NCI-H2227 treated with DMSO at 0.1 percent for 48 hours (cell line): ENCODE measurements at regions not wholly inside any gene's neighbourhood (a gene's known extent, or its start where the extent isn't known, plus 50 kb on each side); places are given as distances from the start of the nearest gene placed in this dataset.
A peak's percentile ranks its signal among the peaks of the same experiment; 100 is the strongest.
"Not testable (repeated sequence)": the region's sequence is repeated elsewhere in the genome, so short reads cannot be mapped to it uniquely, and the experiment has no call there.

ENCODE experiments used
- DNase-seq: peaks from one replicate; lab custom pipeline; 2025; lab: John Stamatoyannopoulos, UW

GRCh38 chr14:56046546-56046945 lies 71.7 kb upstream of the PELI2 start:
- DNase-seq = no peak

- no peak for DNase-seq
These were observed 71.2 kb upstream of the PELI2 start for GRCh38 chr14:56046996-56047395.

DNA sequence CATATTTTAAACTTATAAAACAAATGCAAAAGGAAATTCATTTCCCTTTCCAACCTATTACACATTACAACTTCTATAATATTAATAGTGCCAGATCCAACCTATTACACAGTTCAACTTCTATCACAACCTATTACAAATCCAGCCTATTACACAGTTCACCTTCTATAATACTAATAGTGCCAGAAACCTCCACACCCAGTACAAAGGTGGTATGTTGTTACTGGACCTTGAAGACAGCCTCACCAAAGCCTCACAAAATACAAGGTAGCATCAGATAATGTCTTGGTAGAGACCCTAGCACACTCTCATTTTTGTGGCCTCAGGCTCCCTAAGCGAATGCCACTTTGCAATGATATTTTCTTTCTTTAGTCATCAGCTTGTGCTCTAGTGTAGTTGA lies 68.7 kb upstream of the PELI2 start:
- DNase-seq = no peak

GRCh38 chr14:56055511-56055910 lies 62.7 kb upstream of the PELI2 start:
- DNase-seq = no peak

DNA sequence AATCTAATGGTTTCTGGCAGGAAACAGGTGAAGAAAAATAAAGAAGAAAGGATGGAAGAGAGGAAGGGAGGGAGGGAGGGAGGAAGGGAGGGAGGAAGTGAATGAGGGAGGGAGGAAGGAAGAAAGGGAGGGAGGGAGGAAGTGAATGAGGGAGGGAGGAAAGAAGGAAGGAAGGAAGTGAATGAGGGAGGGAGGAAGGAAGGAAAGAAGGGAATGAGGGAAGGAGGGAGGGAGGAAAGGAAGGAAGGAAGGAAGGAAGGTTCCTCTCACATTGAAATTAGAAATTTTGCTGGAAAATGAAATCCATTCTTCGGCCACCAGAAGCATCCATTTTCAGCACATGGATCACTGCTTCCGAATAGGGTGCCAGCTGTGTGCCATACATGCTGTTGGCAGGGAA lies 62.2 kb upstream of the PELI2 start:
- DNase-seq = no peak

DNA sequence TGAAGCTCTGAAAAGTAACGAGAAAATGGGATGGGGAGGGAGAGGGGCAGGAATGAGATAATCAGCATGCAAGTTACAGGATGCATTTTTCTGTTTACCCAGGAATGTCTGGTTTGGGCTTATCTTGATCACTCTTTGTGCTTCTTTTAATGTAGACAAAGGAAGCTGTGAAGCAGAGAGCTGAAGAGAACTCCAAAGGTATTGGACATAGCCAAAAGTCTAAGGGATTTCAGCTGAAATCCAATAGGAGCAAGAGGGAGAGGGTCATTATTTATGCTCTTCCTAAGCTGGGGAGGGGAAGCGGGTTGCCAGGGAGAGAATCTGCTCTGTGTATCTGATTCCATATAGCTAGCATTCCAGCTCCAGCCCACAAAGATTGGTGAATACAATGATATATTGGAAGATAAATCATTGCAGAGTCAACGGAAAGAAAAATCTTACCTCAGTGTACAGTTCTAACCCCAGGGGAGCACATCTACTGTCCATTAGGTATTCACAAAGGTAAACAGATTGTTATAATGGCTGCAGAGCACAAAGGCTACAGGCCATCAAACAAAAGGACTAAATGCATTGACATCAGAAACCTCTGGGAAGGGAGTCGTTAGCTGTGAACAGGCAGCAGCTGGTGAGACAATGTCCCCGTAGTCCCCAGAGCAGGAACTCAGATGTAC lies 61.0 kb upstream of the PELI2 start:
- peak; percentile 66 for DNase-seq

GRCh38 chr14:56057767-56058166 lies 60.4 kb upstream of the PELI2 start:
- DNase-seq = no peak

DNA sequence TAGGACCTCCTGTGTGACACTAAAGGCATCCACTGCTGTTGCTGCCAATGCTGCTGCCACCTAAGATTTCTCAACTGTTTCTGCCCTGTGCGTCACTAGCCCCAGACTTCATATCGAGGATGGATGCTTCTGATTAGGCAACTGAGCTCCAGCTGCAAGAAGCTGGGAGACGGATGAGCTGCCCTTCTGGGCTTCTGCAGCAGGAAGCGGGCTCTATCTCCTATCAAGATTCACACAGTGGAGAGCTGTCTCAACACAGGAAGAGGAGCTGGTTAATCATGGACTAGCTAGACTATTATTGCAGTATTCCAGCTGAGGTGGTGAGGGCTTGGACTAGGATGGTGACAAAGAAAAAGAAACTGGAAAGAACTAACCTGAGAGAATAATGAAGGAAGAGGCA lies 59.2 kb upstream of the PELI2 start:
- no peak for DNase-seq

- no peak for DNase-seq
These were observed 57.2 kb upstream of the PELI2 start for GRCh38 chr14:56061051-56061450.

DNA sequence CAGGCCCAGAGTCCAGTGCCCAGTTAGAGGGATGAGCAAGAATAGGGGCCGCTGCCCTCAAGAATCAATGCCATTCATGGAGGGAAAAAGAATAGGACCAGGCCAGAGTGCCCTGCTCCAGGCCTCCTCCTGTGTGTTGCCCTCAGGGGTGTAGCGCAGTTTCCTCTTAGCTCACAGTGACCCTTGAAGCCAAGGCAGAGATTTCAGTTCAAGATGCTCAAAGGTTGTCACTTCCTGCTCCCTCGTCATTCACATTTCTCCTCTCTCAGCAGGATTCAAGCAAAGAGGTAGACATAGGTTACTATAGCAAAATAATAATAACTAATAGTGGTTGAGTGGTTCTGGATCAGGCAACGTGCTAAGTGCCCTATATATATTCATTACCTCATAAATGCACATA lies 55.1 kb upstream of the PELI2 start:
- DNase-seq = no peak

DNA sequence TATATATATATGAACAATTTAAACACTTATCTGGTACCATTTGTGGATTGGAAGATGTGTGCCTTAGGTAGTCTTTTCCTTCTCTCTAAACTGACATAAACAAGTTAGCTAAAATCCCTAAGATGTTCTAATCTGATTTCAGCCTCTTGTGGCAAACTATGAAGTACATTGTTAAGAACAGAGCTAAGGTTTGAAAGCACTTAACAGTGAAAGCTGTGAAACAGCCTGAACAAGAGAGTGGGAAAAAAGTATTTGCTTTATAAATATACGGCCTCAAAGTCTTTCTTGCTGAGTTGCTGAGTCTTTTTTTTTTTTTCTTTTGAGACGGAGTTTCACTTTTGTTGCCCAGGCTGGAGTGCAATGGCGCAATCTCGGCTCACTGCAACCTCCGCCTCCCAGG lies 53.7 kb upstream of the PELI2 start:
- DNase-seq = no peak

GRCh38 chr14:56065199-56065598 lies 53.0 kb upstream of the PELI2 start:
- DNase-seq = not testable (repeated sequence)

- no peak for DNase-seq
These were observed 52.5 kb upstream of the PELI2 start for GRCh38 chr14:56065621-56066290.
